Stimulated activated CD4-positive, alpha-beta T cell treated with anti-CD3 and anti-CD28 coated beads, Interleukin-4, amount 100 ng/mL, for 24 hours (primary cell): ENCODE measurements at regions not wholly inside any gene's neighbourhood (a gene's known extent, or its start where the extent isn't known, plus 50 kb on each side); places are given as distances from the start of the nearest gene placed in this dataset.

Source experiments
- DNase-seq: peaks from one replicate; pipeline ENCODE4 v3.0.0-alpha.2; 2020

GRCh38 chr3:168570404-168571155 is 474.9 kb upstream of the GOLIM4 start:
- no peak for DNase-seq

- DNase-seq = no peak
Measured at GRCh38 chr3:168558728-168559411, 463.1 kb upstream of the GOLIM4 start.

DNA sequence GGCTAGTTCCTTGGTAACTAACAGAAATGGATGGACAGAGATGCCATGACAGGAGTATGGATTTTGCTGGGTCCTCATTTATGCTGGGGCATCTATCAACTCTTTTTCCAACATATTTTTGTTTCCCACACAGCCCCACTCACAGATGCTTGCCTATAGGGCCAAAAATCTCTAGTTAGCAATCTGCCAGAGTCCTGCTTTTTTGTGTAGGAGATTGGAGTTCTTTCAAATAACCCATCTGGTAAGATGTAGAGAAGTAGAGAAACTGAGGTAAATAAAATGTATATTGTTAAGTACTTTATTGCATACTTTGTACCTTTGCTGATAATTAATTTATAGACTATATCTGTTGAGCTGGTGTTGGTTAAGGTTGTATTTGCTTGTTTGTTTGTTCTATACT is 456.5 kb upstream of the GOLIM4 start:
- no peak for DNase-seq

- no peak for DNase-seq
Measured at GRCh38 chr3:168548719-168549118, 453.0 kb upstream of the GOLIM4 start.

DNA sequence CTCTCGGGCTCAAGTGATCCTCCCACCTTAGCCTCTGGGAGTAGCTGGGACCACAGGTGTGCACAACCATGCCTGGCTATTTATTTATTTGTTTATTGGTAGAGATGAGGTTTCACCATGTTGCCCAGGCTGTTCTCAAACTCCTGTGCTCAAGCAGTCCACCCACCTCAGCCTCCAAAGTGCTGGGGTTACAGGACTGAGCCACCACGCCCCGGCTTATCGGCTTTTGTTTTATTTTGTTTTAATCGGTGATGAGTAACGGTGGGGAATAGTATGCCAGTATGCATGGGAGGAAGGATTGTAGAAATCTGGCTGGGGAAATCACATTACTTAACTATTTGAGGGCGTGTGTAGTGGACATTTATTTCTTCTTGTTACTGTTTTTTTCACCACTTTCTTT is 451.0 kb upstream of the GOLIM4 start:
- DNase-seq = no peak

DNA sequence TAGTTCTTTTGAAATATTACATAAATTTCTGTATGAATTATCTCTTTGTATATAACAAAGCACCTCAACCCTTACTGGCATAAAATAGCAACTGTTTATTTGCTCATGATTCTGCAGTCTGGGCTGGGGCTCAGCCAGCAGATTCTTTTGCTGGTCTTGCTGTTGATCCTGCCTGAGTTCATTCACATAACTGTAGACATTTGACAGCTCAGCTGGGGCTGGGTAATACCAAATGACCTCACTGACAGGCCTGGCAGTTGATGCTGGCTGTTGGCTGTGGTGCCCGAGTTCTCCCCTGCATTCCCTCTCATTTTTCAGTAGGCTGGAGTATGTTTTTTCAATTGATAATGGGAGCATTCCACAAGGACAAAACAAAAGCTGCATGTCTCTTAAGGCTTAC is 449.9 kb upstream of the GOLIM4 start:
- DNase-seq = no peak

DNA sequence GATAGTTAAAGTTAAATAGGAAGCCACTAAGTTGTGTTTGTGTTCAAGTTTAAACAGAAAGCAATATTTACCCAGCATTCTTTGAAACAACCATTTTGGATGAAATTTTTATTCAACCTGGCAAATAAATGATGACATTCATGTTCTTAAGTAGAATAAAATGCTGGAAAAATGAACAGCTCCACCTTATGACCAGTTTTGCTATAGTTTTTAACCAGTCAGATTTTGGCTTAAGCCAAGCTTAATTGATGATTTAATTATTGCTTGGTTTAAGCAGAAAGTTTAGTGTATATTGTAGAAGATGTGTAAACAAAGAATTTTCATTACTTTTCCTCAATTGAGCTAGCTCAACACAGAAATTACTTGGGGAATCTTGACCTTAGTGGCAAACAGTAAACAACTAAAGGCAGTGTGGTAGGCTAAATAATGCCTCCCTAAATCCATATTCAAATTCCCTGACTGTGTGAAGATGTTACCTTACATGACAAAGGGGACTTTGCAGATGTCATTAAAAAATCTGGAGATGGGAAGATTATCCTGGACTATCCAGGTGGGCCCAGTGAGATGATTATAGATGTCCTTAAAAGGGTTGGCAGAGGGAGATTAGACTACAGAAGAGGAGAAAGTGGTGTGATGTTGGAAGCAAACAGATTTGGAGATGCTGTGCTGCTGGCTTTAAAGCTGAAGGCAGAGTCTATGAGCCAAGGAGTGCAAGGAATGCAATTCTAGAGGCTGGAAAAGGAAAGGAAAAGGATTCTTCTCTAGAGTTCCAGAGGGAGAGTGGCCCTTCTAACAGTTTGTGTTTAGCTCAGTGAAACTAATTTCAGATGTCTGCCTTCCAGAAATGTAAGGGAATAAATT is 448.6 kb upstream of the GOLIM4 start:
- DNase-seq = no peak

DNA sequence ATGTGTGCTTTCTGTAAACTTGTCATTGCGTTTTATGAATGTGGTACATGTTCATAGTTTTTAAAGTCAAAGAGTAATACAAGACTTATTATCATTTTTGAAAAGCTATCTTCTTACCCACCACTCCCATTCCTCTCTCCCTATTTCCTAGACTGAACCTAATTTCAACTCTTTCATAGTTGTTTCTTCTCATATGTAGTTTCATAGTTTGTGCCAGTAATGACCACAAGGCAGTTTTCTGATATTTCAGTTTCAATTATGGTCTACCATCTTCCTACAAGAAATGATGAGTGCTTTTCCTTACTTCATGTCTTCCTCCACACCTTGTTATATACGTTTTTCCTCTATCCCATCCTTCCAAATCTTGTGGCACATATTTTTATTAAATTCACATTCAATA is 445.0 kb upstream of the GOLIM4 start:
- no peak for DNase-seq

DNA sequence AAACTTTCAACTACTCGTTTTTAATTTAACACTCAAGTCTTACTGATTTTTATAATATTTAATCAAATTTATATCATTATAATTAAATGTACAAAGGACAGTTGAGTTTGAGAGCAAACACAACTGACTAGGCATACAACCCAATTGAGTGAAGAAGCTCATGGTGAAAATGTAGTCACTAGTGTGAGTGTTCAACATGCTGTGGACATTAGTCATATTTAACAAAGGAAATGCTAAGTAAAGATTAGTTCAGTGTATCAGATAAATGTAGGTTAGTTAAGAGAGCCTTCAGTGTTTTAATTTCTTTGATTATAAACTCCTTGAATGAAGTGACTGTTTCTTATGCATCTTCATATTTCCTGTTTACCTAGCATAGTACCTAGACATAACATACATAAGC is 444.2 kb upstream of the GOLIM4 start:
- DNase-seq = no peak

DNA sequence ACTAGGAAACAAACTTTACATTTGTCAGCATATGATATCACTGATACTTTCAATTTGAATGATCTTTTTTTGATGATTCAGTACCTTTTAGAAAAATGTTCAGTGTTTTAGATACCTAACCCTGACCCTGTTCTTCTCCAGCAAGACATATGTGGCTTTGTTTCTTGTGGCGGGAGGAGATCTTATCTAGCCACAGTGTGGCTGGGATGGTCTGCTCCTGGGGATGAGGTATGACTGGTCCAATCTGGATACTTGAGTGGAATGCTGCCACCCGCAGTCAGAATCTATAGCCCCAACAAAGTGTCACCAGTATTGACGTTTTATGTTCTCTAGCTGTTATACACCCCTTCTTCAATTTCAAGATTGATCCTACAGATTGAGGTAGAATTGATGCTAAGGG is 439.0 kb upstream of the GOLIM4 start:
- DNase-seq = no peak

DNA sequence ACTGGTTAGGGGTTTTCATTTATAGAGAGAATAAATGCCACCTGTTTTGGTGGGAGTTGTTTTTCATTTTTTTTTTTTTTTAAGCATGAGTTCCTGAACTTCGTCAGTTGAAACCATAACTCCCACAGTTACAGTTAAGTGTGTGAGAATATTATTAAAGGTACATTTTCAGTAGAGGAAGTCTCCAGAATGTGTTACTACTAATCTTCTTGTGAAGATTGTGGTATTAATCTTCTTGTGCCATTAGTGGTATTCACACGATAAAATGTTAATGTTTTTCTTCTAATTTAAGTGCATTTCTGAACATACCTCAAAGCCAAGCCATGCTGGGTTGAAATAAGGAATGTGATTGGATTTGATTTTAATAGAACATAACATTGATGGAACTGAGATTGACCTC is 437.9 kb upstream of the GOLIM4 start:
- DNase-seq = no peak

GRCh38 chr3:168532135-168532534 is 436.4 kb upstream of the GOLIM4 start:
- no peak for DNase-seq

DNA sequence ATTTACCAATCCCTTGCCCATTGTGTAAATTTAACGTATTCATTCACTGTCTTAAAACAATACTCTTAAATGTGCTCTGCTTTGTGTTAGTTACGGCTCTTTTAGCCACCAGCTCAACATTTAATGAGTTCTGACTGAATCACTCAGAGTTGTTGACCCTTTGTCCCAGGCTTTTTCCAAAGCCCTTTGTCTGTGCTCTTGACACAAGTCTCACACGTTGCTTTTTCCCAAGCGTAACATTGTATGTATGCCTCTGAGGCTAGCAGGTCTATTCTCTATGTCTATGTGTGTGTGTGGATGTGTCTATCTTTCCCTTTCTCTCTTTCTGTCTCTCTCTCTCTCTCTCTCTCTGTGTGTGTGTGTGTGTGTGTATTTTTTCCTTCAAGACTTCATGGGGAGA is 435.4 kb upstream of the GOLIM4 start:
- DNase-seq = no peak

DNA sequence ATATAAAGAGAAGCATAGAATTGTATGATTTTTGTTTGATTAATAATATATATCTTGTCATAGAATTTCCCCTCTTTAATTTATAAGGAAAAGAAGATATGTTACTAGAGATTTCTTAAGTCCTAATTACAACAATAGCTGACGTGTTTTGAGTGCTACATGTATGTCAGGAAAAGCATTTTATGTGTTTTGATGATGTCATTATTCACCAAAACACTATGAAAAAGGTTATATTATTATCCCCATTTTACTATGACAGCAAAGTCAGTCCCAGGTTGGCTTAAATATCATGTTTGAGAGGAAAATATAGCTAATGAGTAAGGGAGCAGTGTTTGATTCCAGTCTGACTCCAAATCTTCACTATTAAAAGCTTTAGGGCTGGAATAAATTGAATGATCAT is 428.4 kb upstream of the GOLIM4 start:
- no peak for DNase-seq

- no peak for DNase-seq
Measured at GRCh38 chr3:168517249-168518071, 421.7 kb upstream of the GOLIM4 start.

GRCh38 chr3:168514252-168514651 is 418.5 kb upstream of the GOLIM4 start:
- no peak for DNase-seq

DNA sequence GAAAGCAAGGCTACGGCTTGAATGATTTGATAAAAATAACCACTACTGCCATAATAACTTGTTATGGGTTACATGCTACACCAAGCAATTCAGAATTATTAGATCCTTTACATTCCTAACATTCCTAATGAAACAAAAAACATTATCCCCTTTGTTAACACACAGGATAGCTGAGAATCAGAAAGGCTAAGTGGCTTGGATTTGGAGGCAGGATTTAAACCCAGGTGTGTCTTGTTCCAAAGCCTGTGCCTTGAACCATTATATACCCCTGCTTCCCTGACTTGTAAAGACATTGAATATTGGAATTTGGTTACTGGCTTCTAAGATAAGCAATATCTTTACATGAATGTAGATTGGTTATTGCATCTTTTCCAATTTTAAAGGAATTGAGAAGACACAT is 417.1 kb upstream of the GOLIM4 start:
- no peak for DNase-seq

DNA sequence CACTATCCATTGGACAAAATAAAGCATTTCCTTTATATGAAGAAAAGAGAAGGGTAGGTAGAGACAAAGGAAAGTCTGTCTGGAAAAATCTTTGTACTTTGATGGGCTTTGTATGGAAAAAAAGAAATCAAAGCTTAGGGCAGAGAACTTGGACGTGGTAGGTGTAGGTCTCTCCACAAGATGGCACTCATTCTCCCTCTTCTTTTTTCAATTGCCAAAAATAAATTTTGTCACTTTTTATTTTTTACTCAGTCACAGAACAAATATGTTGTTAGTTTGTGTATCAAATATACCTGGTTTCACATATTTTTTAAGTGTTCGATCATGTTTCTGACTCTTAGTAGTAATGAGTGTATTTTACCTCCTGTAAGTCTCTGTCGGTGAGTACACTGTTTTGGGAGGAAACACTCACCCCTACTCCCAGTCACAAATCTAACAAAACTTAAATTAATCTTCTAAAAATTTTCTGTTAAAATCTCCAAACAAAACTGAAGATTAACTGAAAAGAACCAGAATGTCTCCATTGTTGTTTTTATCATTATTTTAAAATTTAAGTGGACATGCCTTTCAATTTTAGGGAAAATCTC is 415.8 kb upstream of the GOLIM4 start:
- DNase-seq = no peak

- DNase-seq = no peak
Measured at GRCh38 chr3:168506589-168506988, 410.9 kb upstream of the GOLIM4 start.

DNA sequence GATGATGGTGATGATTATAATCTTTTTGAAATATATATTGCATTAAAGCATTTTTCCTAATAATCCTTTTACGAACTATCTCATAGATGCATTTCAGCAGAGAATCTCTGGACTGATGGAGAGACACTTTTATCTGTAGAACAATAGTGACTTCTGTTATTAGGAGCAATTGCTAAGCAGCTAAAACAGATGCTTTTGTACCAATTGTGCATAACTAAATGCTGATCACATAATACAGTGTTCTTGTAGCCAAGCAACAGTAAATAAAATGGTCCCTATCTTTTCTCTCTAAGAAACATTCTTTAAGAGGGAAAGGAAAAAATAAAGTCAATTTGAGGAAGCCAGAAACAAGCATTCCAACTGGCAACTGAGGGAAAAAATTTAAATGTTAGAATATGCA is 405.8 kb upstream of the GOLIM4 start:
- DNase-seq = no peak

- no peak for DNase-seq
Measured at GRCh38 chr3:168498194-168498593, 402.5 kb upstream of the GOLIM4 start.

DNA sequence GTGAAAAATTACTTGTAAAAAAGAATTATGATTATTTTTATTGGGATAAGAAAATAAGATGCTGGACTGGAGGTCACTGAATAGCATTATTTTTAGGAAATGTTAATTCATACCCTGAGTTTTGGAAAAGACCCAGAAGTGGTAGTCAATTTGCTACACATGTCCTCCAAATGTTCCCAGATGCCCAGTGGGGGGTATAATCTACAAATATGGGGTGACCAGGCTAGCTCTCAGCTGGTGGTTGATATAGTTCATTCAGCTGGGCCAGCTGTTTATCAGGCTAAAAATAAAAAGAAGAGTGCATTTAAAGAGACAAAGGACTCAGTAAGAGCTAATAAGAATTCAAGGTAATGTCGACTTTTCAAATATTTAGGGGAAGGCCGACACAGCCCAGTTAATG is 402.0 kb upstream of the GOLIM4 start:
- DNase-seq = no peak

- no peak for DNase-seq
Measured at GRCh38 chr3:168497183-168497582, 401.5 kb upstream of the GOLIM4 start.
